ENCODE measurements at regions not wholly inside any gene's neighbourhood (a gene's known extent, or its start where the extent isn't known, plus 50 kb on each side); places are given as distances from the start of the nearest gene placed in this dataset.

GRCh38 chrX:151042842-151043241 is 59.7 kb downstream of the HMGB3 start:
- no peak for TF ChIP-seq CTCF (IDR thresholded peaks at IDR 0.05)
- TF ChIP-seq POLR2A (IDR thresholded peaks at IDR 0.05), result no peak

Measured in lower leg skin (tissue), 3 donors.